BLaER1 treated with 17β-estradiol and CSF1 and Interleukin-3, amounts not matched to agents 10 nM and 100 nM (cell line): ENCODE measurements at regions not wholly inside any gene's neighbourhood (a gene's known extent, or its start where the extent isn't known, plus 50 kb on each side); places are given as distances from the start of the nearest gene placed in this dataset.

Experiments used
- H3K27ac ChIP-seq, 11 experiments: shearing (Covaris generic); formaldehyde crosslinking; 2 replicates each; pipeline ENCODE4 v1.8.1; 2022
- H3K27me3 ChIP-seq, 11 experiments: shearing (Covaris generic); formaldehyde crosslinking; 2 replicates each; pipeline ENCODE4 v1.8.1; 2022
- H3K36me3 ChIP-seq, 11 experiments: shearing (Covaris generic); formaldehyde crosslinking; 2 replicates each; pipeline ENCODE4 v1.8.1; 2022
- H3K4me1 ChIP-seq, 10 experiments: shearing (Covaris generic); formaldehyde crosslinking; 2 replicates each; pipeline ENCODE4 v1.8.1; 2022
- H3K4me2 ChIP-seq, 11 experiments: shearing (Covaris generic); formaldehyde crosslinking; 2 replicates each; pipeline ENCODE4 v1.8.1; 2022
- H3K4me3 ChIP-seq, 10 experiments: shearing (Covaris generic); formaldehyde crosslinking; 2 replicates each; pipeline ENCODE4 v1.8.1; 2022
- H3K9ac ChIP-seq, 11 experiments: shearing (Covaris generic); formaldehyde crosslinking; 2 replicates each; pipeline ENCODE4 v1.8.1; 2022
- H3K9me3 ChIP-seq, 11 experiments: shearing (Covaris generic); formaldehyde crosslinking; replicated peaks in 1 of 11; 2 replicates each; pipeline ENCODE4 v1.8.1; 2022
- H4K20me1 ChIP-seq, 11 experiments: shearing (Covaris generic); formaldehyde crosslinking; 2 replicates each; pipeline ENCODE4 v1.8.1; 2022
- Cebpa-rat ChIP-seq, 11 experiments: shearing (Covaris generic); IDR thresholded peaks; 2 replicates each; pipeline ENCODE4 v1.8.1; 2022

GRCh38 chr15:95284492-95284891, 1046.0 kb upstream of the NR2F2 start:
- Histone ChIP-seq H3K4me1 (peaks cover 0 to 15% (median 8%) of the 10 kb centered on the region in 10 experiments; a peak in 11 of 20 replicates), H3K4me2 (peak overlapping the region in 9 of 11 experiments; percentile 1 to 53 (median 35); a peak in 13 of 22 replicates), H4K20me1 (no peaks in the 10 kb centered on the region), H3K36me3 (no peaks in the 10 kb centered on the region), H3K9me3 (no peaks in the 10 kb centered on the region), H3K9ac (no peak overlapping the region), H3K27me3 (peaks cover 0 to 16% (median 0%) of the 10 kb centered on the region in 11 experiments; a peak in 4 of 22 replicates), H3K4me3 (no peak overlapping the region), H3K27ac (peak overlapping the region in 5 of 11 experiments; percentile 14 to 47 (median 22); a peak in 6 of 22 replicates)
- TF ChIP-seq Cebpa-rat (IDR thresholded peaks at IDR 0.05), result 0 out of 22 replicates have a peak, but pooled peaks of 1 of the 11 experiments have one; percentile 24

GRCh38 chr15:95284933-95285421, 1045.5 kb upstream of the NR2F2 start:
- no peaks in the 10 kb centered on the region for H3K9me3 ChIP-seq
- H3K27ac ChIP-seq, result peak overlapping the region in 5 of 11 experiments; percentile 27 to 47 (median 46); a peak in 5 of 22 replicates
- no peak overlapping the region for H3K4me3 ChIP-seq
- H3K9ac ChIP-seq, result peak overlapping the region in 1 of 11 experiments; percentile 27; a peak in 1 of 22 replicates
- no peaks in the 10 kb centered on the region for H3K36me3 ChIP-seq
- TF ChIP-seq Cebpa-rat (IDR thresholded peaks at IDR 0.05), result peak in 4 of 11 experiments; percentile 9 to 60 (median 22); a peak in 4 of 22 replicates
- peaks cover 0 to 16% (median 0%) of the 10 kb centered on the region in 11 experiments; a peak in 4 of 22 replicates for H3K27me3 ChIP-seq
- H4K20me1 ChIP-seq, result no peaks in the 10 kb centered on the region
- H3K4me1 ChIP-seq, result peaks cover 0 to 15% (median 8%) of the 10 kb centered on the region in 10 experiments; a peak in 11 of 20 replicates
- H3K4me2 ChIP-seq, result peak overlapping the region in 9 of 11 experiments; percentile 1 to 53 (median 35); a peak in 14 of 22 replicates

GRCh38 chr15:95286352-95286880, 1044.1 kb upstream of the NR2F2 start:
- Histone ChIP-seq H3K4me1 (peaks cover 0 to 15% (median 8%) of the 10 kb centered on the region in 10 experiments; a peak in 11 of 20 replicates), H3K4me3 (no peak overlapping the region), H3K4me2 (peak overlapping the region in 1 of 11 experiments; percentile 7; a peak in 3 of 22 replicates), H3K27ac (no peak overlapping the region), H3K36me3 (no peaks in the 10 kb centered on the region), H3K9me3 (no peaks in the 10 kb centered on the region), H4K20me1 (no peaks in the 10 kb centered on the region), H3K9ac (no peak overlapping the region), H3K27me3 (peaks cover 0 to 16% (median 0%) of the 10 kb centered on the region in 11 experiments; a peak in 4 of 22 replicates)
- TF ChIP-seq Cebpa-rat (IDR thresholded peaks at IDR 0.05), result no peak

- TF ChIP-seq Cebpa-rat (IDR thresholded peaks at IDR 0.05), result no peak
- no peak overlapping the region for H3K4me2 ChIP-seq
- H3K36me3 ChIP-seq, result no peaks in the 10 kb centered on the region
- H3K27ac ChIP-seq, result no peak overlapping the region
- no peak overlapping the region for H3K4me3 ChIP-seq
- H3K4me1 ChIP-seq, result peaks cover 0 to 15% (median 8%) of the 10 kb centered on the region in 10 experiments; a peak in 11 of 20 replicates
- H4K20me1 ChIP-seq, result no peaks in the 10 kb centered on the region
- peaks cover 0 to 16% (median 0%) of the 10 kb centered on the region in 11 experiments; a peak in 4 of 22 replicates for H3K27me3 ChIP-seq
- H3K9ac ChIP-seq, result no peak overlapping the region
- no peaks in the 10 kb centered on the region for H3K9me3 ChIP-seq
These were observed 1042.8 kb upstream of the NR2F2 start for GRCh38 chr15:95287720-95288103.

GRCh38 chr15:95288626-95289025, 1041.9 kb upstream of the NR2F2 start:
- Histone ChIP-seq H3K36me3 (no peaks in the 10 kb centered on the region), H3K4me3 (no peak overlapping the region), H3K4me1 (peaks cover 0 to 15% (median 8%) of the 10 kb centered on the region in 10 experiments; a peak in 11 of 20 replicates), H3K9me3 (no peaks in the 10 kb centered on the region), H4K20me1 (no peaks in the 10 kb centered on the region), H3K27me3 (peaks cover 0 to 25% (median 0%) of the 10 kb centered on the region in 11 experiments; a peak in 5 of 22 replicates), H3K27ac (no peak overlapping the region), H3K9ac (no peak overlapping the region), H3K4me2 (no peak overlapping the region)
- no peak for TF ChIP-seq Cebpa-rat (IDR thresholded peaks at IDR 0.05)

GRCh38 chr15:95290176-95290974, 1040.1 kb upstream of the NR2F2 start:
- peaks cover 0 to 4% (median 0%) of the 10 kb centered on the region in 10 experiments; a peak in 6 of 20 replicates for H3K4me1 ChIP-seq
- no peaks in the 10 kb centered on the region for H3K36me3 ChIP-seq
- H3K27ac ChIP-seq, result no peak overlapping the region
- H4K20me1 ChIP-seq, result no peaks in the 10 kb centered on the region
- H3K27me3 ChIP-seq, result peaks cover 0 to 34% (median 0%) of the 10 kb centered on the region in 11 experiments; a peak in 5 of 22 replicates
- H3K4me3 ChIP-seq, result no peak overlapping the region
- H3K4me2 ChIP-seq, result no peak overlapping the region
- no peaks in the 10 kb centered on the region for H3K9me3 ChIP-seq
- H3K9ac ChIP-seq, result no peak overlapping the region
- TF ChIP-seq Cebpa-rat (IDR thresholded peaks at IDR 0.05), result no peak

- Histone ChIP-seq H3K27ac (no peak overlapping the region), H3K4me3 (no peak overlapping the region), H3K27me3 (peaks cover 0 to 38% (median 0%) of the 10 kb centered on the region in 11 experiments; a peak in 6 of 22 replicates), H3K36me3 (no peaks in the 10 kb centered on the region), H3K9ac (no peak overlapping the region), H3K4me2 (no peak overlapping the region), H4K20me1 (no peaks in the 10 kb centered on the region; a peak in 1 of 22 replicates), H3K4me1 (peaks cover 0 to 2% (median 0%) of the 10 kb centered on the region in 10 experiments; a peak in 1 of 20 replicates), H3K9me3 (no peaks in the 10 kb centered on the region)
- TF ChIP-seq Cebpa-rat (IDR thresholded peaks at IDR 0.05), result no peak
These were observed 1038.5 kb upstream of the NR2F2 start for GRCh38 chr15:95291898-95292472.

GRCh38 chr15:95292785-95293450, 1037.6 kb upstream of the NR2F2 start:
- TF ChIP-seq Cebpa-rat (IDR thresholded peaks at IDR 0.05), result no peak
- no peaks in the 10 kb centered on the region for H3K36me3 ChIP-seq
- no peak overlapping the region for H3K27ac ChIP-seq
- no peaks in the 10 kb centered on the region for H3K9me3 ChIP-seq
- H3K4me2 ChIP-seq, result no peak overlapping the region
- H3K4me1 ChIP-seq, result no peaks in the 10 kb centered on the region
- peaks cover 0 to 44% (median 0%) of the 10 kb centered on the region in 11 experiments; a peak in 6 of 22 replicates for H3K27me3 ChIP-seq
- H3K4me3 ChIP-seq, result no peak overlapping the region
- H3K9ac ChIP-seq, result no peak overlapping the region
- no peaks in the 10 kb centered on the region; a peak in 1 of 22 replicates for H4K20me1 ChIP-seq
